ENCODE measurements at regions not wholly inside any gene's neighbourhood (a gene's known extent, or its start where the extent isn't known, plus 50 kb on each side); places are given as distances from the start of the nearest gene placed in this dataset.
"Not testable (repeated sequence)": the region's sequence is repeated elsewhere in the genome, so short reads cannot be mapped to it uniquely, and the experiment has no call there.

DNA sequence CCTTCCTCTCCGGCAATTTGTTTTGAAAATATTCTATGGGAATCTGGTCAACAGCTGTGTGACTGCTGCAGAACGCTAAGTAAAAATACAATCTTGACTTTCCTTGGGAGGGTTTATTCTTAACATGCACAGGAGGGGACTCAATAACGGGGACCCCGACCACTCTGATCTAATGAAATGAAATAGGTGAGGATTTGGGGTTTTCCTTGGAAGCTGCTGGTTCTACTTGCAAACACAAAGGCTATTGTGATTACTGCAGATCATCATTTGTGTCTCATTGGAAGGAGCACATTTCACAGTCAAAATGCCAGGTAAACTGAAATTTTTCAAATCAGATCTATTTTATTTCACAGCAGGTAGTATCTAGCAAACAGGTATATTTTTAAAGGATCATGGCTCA lies 366.1 kb downstream of the SHANK2 start:
- no peak for DNase-seq

DNA sequence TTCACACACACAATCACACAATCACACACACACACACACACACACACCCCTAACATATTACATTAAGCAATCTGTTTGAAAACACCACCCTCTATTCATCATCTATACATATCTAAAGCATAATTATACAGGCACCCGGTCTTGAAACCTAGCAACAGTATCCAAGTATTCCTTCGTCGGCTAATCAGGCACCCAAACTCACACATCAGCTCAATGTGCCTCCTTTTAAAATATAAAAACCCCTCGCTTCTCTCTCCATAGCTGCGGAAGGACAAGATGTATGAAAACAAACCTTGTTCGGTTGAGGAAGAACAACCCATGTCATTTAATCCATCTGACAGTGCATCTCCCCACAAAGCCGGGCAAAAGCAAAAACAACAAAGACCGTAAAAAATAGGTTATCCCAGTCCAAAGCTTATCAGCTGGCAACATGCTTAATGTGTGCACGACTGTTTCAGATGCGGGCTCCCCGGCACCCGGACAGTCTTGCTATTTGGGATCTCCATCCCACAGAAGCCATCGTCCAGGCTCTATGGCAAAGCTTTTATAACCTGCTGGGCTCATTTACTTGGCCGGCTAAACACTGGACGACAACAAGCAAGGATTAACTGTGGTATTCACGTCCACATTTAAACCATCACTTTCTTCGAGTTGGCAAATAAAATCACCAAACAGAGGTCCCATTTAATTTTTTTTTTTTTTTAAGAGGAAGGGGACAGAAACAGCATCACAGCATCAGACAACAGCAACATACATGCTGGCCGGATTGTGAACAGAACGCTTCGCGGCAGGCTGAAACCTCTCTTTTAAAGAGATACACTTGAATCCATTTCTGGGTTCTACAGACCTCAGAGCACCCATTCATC lies 365.5 kb downstream of the SHANK2 start:
- DNase-seq = no peak

DNA sequence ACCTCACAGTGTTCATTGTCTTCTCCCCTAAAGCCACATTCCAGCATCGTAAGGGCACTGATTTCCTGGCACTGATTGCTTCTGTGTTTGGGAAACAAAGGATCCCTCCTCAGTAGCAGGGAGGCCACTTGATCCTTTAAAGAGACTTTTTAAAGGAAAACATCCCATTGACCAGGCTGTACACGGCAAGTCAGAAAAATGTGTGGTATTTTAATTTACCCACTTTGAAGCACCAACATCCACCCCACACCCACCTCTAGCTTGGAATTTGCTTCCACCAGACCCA lies 364.9 kb downstream of the SHANK2 start:
- DNase-seq = no peak

DNA sequence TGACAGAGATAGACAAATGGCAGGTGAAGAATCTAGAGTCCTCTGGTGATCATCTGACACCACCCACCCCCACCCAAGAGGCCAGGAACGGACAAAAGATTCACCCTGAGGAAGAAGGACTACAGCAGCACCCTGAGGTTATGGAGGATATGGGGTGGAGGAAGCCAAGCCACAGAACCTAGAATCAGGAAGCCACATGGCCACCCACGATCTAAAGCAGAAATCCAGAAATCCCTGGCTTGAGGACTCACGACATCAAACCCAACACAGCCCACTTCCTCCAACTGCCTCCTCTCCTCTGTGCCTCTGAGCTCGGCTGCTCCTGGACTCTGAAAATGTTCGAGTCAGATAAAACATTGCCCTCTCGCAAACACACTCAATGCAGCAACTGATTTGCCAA lies 364.3 kb downstream of the SHANK2 start:
- DNase-seq = no peak

DNA sequence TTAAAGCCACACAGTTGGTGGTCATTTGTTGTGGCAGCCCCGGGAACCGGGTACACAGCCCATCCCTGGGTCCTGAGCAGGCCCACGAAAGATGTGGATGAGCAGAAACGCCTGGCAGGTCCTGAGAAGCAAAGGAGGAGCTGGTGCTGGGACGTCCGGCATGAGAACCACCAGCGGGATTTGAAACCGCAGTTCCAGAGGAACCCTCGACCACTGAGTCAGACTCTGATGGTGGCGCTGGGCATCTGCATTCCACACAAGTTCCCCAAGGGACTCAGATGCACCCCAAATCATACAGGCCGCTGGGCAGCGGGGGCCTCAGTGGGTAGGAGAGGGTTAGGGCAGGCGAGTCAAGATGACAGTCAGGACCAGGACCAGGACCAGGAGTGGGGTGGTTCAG lies 363.0 kb downstream of the SHANK2 start:
- no peak for DNase-seq

DNA sequence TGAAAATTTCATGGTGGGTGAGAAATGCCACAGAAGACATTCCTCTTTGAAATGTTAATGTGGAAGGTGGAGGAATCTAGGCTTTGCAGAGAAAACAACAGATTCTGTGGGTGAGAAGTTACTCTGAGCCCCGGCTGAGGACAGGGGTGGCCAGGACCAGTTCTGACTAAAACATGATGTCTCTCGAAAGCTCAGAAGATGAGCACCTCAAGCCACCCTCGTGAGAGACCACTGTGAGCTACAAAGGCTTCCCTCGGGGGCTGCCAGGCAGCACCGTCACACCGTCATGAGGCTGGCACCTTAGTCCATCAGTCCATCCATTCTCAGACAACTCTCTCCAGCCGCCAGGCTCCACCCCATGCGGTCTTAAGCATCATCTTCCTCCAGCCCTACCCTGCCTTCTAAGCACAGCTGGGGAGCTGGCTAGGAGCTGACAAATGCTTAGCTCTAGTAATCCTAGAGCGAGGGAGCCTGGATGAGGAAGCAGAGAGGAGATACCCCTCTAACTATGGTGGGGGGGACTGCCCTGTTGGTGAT lies 360.5 kb downstream of the SHANK2 start:
- no peak for DNase-seq

DNA sequence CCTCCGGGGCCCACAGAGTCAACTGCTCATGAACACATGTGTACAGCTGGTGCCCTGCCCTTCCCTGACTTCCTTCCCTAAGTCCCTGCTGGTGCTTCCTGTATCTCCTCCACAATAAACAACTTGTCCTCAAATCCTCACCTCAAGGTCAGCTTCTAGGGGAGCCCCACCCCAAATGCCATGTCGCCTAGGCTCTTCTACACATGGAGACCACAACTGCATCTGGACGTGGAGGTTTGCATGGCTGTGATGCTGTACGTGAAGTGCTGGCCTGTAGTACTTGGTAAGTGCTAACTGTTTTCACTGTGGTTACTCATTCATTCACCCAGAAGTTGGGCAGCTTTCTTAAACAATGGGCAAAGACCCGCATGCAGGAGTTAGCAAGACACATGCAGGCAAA lies 359.5 kb downstream of the SHANK2 start:
- DNase-seq = no peak

DNA sequence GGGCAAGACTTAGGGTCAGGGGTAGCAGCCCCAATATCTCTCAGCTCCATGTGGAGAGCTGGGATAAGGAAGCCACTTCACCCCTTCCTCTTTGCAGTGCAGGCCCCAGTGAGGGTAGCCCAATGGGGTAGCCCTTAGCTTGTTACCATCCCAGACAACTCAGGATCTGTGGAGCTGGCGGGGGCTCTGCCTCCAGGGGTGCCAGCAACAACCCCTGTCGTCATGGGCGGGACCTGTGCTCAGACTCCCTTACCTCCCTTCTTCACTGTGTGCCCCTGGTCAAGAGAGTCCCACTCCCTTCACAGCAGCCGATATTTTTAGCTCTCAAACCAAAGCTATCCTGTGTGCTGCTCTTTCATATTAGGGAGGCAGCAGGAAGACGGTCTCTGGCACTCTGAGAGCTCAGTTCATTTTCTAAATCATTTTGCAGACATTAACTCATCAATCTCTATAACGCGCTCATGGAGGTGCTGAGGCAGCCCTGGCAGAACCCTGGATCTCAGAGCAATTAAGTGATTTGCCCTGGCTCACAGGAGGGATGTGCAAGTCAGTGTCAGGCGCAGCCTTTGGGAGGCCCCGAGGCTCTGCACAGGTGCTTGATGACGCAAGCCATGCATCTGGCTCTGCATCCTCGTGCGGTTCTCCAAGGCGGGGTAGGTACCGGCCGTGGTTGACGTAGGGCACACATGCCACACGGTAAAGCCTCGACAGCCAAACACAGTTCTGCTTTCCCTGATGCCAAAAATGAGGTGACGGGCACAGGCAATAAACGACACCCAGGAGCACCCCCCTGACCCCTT lies 357.6 kb downstream of the SHANK2 start:
- no peak for DNase-seq

DNA sequence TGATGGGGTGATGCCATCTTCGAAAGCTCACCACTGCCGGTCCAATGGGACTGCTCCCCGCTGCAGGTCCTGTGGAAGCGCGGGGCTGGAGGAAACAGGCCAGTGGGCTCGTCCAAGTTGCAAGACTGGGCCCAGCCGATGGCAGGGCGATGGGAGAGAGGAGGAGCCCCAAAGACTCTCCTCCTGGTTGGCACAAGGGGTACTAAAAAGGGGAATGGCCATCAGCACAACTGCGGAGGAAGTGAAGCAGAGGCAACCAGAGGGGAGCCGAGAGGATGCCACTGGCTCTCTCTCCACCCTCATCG lies 357.1 kb downstream of the SHANK2 start:
- DNase-seq = no peak

DNA sequence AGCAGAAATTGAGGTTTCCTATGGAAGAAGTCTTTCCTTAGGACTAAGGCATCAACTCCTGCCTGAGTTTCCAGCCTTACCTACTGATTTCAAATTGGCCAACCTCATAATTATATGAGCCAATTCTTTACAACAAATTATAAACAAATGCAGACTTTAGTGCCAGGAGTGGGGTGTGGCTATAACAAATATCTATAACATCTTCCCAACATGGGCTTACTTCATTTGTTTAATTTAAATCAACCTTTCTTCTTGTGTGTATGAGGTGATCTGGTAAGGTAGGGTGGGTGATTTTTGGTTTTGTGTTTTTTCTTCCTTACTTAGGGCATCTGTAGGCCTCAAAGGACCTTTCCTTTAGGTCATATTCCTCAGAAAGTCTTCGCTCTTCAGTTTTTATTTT lies 354.9 kb downstream of the SHANK2 start:
- DNase-seq = no peak

DNA sequence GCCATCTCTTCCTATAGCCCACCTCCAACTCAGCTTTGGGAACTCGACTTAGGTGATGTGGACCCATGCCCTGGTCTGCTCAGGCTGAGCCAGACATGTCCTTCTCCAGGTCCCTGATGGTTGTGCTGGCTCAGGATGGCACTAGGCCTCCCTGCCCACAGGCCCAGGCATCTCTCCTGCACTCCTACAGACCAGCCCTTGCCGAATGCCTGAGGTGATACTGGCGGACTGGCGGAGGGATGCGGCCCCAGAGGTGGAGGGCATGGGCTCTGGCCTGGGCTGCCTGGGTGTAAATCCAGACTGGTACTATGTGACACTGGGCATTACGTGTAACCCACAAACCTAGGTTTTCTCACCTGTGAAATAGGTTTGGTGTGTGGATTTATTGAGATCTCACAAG lies 352.8 kb downstream of the SHANK2 start:
- DNase-seq = no peak

DNA sequence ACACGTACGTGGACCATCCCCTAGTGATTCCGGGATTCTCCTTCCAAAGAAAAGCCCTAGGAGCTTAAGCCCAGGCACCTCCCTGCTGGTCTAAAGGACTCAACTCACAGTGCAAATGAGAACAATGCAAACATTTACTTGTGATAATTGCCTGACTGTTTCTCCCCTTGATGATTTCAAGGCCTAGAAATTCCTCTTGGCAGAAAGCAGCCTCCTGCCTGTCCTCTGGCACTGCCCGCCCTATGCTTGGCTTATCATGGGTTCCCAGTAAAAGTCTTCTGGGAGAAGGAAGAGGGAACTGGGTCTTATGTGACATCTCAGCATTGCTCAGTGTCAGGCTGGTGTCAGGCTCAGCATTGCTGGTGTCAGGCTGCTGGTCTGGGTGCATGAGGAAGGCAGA lies 351.8 kb downstream of the SHANK2 start:
- DNase-seq = no peak

DNA sequence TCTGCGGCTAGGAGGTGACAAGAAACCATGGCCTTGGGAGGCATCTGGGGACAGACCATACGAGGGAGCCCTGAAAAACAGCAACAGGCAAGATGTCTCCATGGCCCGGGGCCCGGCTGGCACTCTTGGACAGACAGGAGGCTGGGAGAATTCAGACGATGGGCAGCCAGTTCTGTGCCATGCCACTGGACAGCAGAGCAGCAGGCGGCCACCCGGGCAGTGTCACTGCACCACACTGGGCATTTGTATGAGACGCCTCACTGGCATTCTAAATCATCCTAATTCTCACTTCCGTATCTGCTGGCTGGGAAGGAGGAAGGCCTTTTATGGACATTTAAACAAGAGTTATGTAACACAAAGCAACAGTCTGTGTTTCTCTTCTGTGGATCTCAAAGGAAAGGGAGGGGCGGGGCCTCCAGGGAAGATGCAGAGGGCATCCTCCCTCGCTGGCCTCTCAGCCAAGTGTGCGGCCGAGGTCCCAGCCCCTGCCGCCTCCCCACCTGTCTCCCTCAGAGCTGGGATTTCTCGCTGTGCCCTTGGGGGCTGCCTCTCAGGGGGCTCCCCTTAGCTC lies 350.3 kb downstream of the SHANK2 start:
- no peak for DNase-seq

DNA sequence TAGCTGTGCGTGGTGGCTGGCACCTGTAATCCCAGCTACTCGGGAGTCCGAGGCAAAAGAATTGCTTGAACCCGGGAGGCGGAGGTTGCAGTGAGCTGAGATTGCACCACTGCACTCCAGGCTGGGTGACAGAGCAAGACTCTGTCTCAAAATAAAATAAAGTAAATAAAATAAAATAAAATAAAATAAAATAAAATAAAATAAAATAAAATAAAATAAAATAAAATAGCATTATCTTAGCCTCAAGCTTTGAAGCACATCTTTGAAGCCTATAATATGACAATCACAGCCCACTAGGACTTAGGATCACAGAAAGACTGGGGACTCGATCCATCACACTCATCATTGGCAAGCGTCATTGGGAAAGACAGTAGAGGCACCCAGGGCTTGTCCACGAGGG lies 349.1 kb downstream of the SHANK2 start:
- not testable (repeated sequence) for DNase-seq

DNA sequence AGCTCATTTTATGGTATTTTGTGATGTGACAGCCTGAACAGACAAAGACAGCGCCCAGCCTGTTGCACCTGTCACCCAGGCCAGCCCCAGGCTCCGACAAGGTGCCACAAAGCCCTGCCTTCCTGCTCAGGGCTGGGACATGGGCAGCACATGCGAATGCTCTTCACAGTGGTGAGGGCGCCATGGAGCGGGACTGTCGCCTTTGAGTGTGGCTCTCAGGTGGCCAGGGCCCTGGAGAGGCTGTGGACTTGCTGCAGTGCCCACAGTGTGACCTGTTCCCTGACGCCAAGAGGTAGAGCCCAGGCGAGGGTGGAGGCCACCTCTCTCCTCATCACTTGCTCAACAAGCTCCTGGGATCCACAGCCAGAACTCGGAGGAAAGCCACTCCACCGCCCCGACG lies 346.3 kb downstream of the SHANK2 start:
- no peak for DNase-seq

DNA sequence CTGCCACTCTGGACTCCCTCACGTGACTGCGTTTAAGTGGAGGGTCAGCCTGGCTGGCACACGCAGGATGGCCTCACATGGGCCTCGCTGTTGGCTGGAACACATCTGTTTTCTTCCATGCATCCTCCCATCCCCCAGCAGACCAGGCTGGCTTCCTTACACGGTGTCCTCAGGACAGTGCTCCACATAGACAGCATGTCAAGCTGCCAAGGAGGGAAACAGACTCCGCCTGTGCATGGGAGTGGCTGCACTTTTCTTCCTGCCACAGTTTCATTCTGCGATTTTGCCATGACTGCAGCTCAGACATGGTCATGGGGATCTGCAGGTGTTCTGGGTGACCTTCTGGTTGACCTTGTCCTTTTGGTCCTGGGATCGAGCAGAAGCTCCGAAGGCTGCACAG lies 344.2 kb downstream of the SHANK2 start:
- no peak for DNase-seq

DNA sequence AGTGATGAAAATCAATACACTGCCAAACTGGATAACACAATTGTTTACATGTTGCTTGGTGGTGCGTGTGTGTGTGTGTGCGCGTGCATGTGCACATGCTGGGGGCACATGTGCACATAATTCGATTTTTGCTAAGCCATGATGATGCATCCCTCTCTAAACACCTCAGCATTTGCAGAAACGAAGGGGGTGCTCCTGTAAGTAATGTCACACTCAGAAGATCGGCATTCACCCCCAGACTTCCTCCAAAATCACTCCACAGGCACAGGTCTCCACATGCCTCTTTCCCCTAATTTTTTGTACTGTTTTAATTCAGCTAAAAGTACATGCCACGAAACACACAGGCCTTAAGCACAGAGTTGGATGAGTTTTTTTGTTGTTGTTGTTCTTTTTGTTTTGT lies 341.5 kb downstream of the SHANK2 start:
- no peak for DNase-seq

DNA sequence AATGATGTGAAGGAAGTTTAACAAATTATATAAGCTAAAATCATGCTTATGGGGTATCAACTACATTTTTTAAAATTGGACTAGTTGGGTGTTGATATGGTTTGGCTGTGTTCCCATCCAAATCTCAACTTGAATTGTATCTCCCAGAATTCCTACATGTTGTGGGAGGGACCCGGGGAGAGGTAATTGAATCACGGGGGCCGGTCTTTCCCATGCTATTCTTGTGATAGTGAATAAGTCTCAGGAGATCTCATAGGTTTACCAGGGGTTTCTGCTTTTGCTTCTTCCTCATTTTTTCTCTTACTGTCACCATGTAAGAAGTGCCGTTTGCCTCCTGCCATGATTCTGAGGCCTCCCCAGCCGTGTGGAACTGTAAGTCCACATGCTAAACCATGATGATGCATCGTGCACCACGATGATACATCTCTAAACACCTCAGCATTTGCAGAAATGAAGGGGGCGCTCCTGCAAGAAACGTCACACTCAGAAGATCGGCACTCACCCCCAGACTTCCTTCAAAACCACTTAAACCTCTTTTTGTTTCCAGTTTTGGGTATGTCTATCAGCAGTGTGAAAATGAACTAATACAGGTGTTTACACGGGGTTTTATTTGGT lies 340.0 kb downstream of the SHANK2 start:
- DNase-seq = no peak

DNA sequence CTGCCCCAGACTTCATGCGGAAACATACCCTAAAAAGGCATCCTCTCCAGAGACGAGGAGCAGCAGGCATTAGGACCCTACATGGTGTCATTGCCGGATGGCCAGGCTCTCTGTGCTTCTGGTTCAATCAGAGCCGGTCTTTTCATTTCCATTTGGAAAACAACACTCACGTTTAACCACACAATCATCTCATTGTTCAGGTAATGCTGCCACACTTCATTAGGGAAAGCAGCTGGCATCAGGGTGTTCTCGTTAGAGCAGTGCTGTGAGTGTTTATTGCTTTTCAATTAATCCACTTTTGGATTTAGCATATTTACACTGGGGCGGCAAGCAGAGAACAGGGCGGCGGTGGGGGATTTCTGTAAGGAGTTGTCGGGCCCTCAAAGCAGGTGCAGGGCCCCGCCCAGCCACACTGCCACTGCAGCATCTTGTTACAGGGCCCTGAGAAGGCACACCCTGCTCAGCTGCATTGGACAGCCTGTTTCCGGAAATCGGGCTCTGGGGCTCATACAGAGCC lies 338.6 kb downstream of the SHANK2 start:
- DNase-seq = no peak

DNA sequence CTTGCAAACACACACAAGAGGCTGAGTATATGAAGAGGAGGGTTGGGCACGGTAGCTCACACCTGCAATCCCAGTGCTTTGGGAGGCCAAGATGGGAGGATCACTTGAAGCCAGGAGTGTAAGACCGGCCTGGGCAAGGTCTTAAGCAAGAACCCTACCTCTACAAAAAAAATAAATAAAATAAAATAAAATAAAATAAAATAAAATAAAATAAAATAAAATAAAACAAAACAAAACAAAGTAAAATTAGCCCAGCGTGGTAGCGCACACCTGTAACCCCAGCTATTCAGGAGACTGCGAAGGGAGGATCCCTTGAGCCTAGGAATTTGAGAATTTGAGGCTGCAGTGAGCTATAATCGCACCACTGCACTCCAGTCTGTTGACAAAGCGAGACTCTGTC lies 337.9 kb downstream of the SHANK2 start:
- no peak for DNase-seq

DNA sequence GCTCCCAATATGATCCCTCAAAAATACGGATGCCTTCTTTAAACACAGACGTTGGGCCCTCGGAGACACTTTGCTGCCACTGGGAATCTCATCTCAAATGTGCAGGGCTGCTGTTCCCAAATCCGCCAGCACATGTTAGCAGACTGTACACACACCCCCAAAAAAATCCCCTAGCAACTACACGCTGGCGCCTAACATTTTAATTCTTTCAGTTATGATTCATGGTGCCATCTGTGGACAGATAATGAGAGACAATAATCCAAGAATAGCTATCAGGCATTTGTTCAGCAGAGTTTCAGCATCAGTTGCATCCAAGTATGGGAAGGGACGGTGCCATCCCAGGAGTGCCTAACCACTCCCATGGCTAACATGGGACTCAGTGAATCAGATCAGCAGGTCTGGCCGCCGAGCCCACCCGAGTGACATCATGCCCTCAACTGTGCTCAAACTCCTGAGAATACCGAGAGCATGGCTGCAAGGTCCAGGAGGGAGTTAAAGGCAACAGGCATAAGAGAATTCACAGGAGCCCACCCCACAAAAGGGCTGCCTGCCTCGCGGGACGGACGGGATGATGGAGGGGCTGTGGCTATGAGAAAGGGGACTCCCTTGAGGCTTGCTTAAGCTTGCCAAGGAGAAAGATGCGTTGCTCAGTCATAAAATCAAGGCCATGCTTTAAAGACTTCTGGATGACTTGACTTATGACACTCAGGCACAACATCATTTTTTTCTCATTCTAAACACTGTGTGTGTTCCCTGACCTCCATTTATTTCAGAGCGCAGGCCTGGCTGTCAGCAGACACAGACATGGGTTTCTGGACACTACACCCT lies 337.0 kb downstream of the SHANK2 start:
- no peak for DNase-seq

DNA sequence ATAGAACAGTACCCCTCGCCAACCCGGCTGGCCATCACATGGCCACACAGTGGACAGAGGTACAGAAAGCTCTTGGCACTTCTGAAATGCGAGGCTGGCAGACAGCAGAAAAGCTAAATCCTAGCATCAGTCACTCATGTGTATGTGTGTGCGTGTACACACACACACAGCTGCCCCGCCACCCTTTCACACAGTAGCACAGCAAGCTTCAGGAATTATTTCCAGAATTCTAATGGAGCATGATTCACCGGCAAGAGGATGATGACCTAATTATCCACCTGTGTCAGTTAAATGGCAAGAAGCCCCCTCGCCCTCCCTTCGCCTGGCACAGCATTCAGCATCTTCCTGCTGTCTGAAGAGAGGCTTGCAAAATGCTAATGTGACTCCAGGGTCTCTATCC lies 336.0 kb downstream of the SHANK2 start:
- no peak for DNase-seq

DNA sequence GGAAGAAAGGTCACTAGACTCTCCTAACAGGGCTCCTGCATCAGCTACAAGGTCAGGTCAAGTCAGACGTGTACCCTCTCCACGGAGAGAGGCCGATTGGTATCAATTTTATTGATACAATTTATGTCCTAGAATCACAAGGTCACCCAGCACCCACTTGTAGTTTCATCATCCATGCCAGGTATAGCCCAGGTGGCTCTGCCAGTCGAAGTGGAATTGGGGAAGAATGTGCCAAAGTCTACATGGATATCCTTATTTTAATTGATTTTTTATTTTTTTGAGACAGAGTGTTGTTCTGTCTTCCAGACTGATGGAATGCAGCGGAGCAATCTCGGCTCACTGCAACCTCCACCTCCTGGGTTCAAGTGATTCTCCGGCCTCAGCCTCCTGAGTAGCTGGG lies 334.1 kb downstream of the SHANK2 start:
- no peak for DNase-seq
